CD4-positive, CD25-positive, alpha-beta regulatory T cell (primary cell): ENCODE measurements at regions not wholly inside any gene's neighbourhood (a gene's known extent, or its start where the extent isn't known, plus 50 kb on each side); places are given as distances from the start of the nearest gene placed in this dataset.

Source experiments
- ATAC-seq, 2 donors: fragments of 150-1000 bp; cut with Tn5 transposase; one replicate each; pipeline ENCODE4 v1.10.0; 2021; ENCODE audit warnings: low read depth in 2 of 2, moderate number of reproducible peaks in 2 of 2, moderate library complexity in 1 of 2
- DNase-seq, 3 donors: peaks; one replicate each; pipeline versions ENCODE4 v3.0.0 to v3.0.0-alpha.2; 2012 to 2022; ENCODE audit warnings: mixed read lengths in 1 of 3
- H3K27ac ChIP-seq: one replicate; pipeline ENCODE4 v1.7.0; 2013; ENCODE audit warnings: mild to moderate bottlenecking, low read length; ENCODE audit not compliant: insufficient read depth, poor library complexity, severe bottlenecking
- H3K27me3 ChIP-seq: one replicate; pipeline ENCODE4 v1.7.0; 2013; ENCODE audit warnings: low read length; ENCODE audit not compliant: control insufficient read depth, insufficient read depth
- H3K36me3 ChIP-seq: one replicate; pipeline ENCODE4 v1.7.0; 2013; ENCODE audit warnings: mild to moderate bottlenecking, low read length, moderate library complexity; ENCODE audit not compliant: control insufficient read depth, insufficient read depth
- H3K4me1 ChIP-seq: 2 replicates; pipeline ENCODE4 v1.7.0; 2013; ENCODE audit warnings: mild to moderate bottlenecking, low read length; ENCODE audit not compliant: insufficient read depth, control insufficient read depth, poor library complexity, severe bottlenecking
- H3K4me3 ChIP-seq: one replicate; pipeline ENCODE4 v1.7.0; 2013; ENCODE audit warnings: low read depth, mild to moderate bottlenecking, low read length, moderate library complexity
- H3K9me3 ChIP-seq, 2 experiments: 1 replicate in 1 of 2; 2 replicates in 1 of 2; pipeline ENCODE4 v1.7.0; 2013; ENCODE audit warnings: low read length in 2 of 2, mild to moderate bottlenecking in 1 of 2, moderate library complexity in 1 of 2; ENCODE audit not compliant: control insufficient read depth in 2 of 2
- H3K27ac Mint-ChIP-seq, 3 donors: one replicate each; pipeline ENCODE4 v1.8.0; 2020 to 2022; ENCODE audit warnings: mild to moderate bottlenecking in 3 of 3, mixed read lengths in 3 of 3, moderate library complexity in 2 of 3
- H3K27me3 Mint-ChIP-seq: one replicate; pipeline ENCODE4 v1.8.0; 2022; ENCODE audit warnings: mild to moderate bottlenecking, mixed read lengths
- H3K36me3 Mint-ChIP-seq: one replicate; pipeline ENCODE4 v1.8.0; 2020; ENCODE audit warnings: mixed read lengths
- H3K4me1 Mint-ChIP-seq, 4 donors: one replicate each; pipeline ENCODE4 v1.8.0; 2020 to 2022; ENCODE audit warnings: mixed read lengths in 4 of 4, mild to moderate bottlenecking in 1 of 4
- H3K4me3 Mint-ChIP-seq, 4 donors: one replicate each; pipeline ENCODE4 v1.8.0; 2020 to 2022; ENCODE audit warnings: mild to moderate bottlenecking in 4 of 4, mixed read lengths in 4 of 4, moderate library complexity in 3 of 4
- H3K9me3 Mint-ChIP-seq, 7 donors: one replicate each; pipeline ENCODE4 v1.8.0; 2020 to 2022; ENCODE audit warnings: mixed read lengths in 7 of 7, mild to moderate bottlenecking in 3 of 7, moderate library complexity in 2 of 7

GRCh38 chr5:60546207-60546606 is 153.8 kb downstream of the DEPDC1B start:
- ATAC-seq (no peak), DNase-seq (no peak)
- Mint-ChIP-seq H3K27me3 (peaks cover 4% of the 10 kb centered on the region), H3K9me3 (peaks cover 0 to 4% (median 2%) of the 10 kb centered on the region in 7 donors), H3K4me3 (no peak overlapping the region), H3K4me1 (no peaks in the 10 kb centered on the region), H3K36me3 (no peaks in the 10 kb centered on the region), H3K27ac (no peak overlapping the region)
- Histone ChIP-seq H3K27ac (no peak overlapping the region), H3K4me1 (no peaks in the 10 kb centered on the region), H3K36me3 (no peaks in the 10 kb centered on the region), H3K27me3 (no peaks in the 10 kb centered on the region), H3K4me3 (no peak overlapping the region), H3K9me3 (no peaks in the 10 kb centered on the region)

- Histone ChIP-seq H3K27ac (no peak overlapping the region), H3K27me3 (no peaks in the 10 kb centered on the region), H3K36me3 (no peaks in the 10 kb centered on the region), H3K4me1 (no peaks in the 10 kb centered on the region), H3K4me3 (no peak overlapping the region), H3K9me3 (no peaks in the 10 kb centered on the region)
- ATAC-seq (no peak), DNase-seq (no peak)
- Mint-ChIP-seq H3K27me3 (peaks cover 4% of the 10 kb centered on the region), H3K27ac (no peak overlapping the region), H3K4me1 (no peaks in the 10 kb centered on the region), H3K36me3 (no peaks in the 10 kb centered on the region), H3K4me3 (no peak overlapping the region), H3K9me3 (peaks cover 0 to 6% (median 2%) of the 10 kb centered on the region in 7 donors)
Measured at GRCh38 chr5:60545551-60545950, 154.4 kb downstream of the DEPDC1B start.

- no peak for DNase-seq
- Mint-ChIP-seq H3K36me3 (no peaks in the 10 kb centered on the region), H3K4me3 (no peak overlapping the region), H3K27me3 (peaks cover 4% of the 10 kb centered on the region), H3K4me1 (peaks cover 0 to under 1% (median 0%) of the 10 kb centered on the region in 4 donors), H3K9me3 (peaks cover 0 to 6% (median under 1%) of the 10 kb centered on the region in 7 donors), H3K27ac (no peak overlapping the region)
- H3K9me3 ChIP-seq, result no peaks in the 10 kb centered on the region
- H3K36me3 ChIP-seq, result no peaks in the 10 kb centered on the region
- no peaks in the 10 kb centered on the region for H3K27me3 ChIP-seq
- no peaks in the 10 kb centered on the region for H3K4me1 ChIP-seq
- no peak for ATAC-seq
- no peak overlapping the region for H3K4me3 ChIP-seq
- no peak overlapping the region for H3K27ac ChIP-seq
Measured at GRCh38 chr5:60544142-60544541, 155.8 kb downstream of the DEPDC1B start.

GRCh38 chr5:60541980-60542379 is 158.0 kb downstream of the DEPDC1B start:
- ATAC-seq, result no peak
- H3K4me1 Mint-ChIP-seq, result peaks cover 0 to 2% (median 0%) of the 10 kb centered on the region in 4 donors
- no peak overlapping the region for H3K27ac Mint-ChIP-seq
- H3K9me3 Mint-ChIP-seq, result peaks cover 0 to 6% (median 0%) of the 10 kb centered on the region in 7 donors
- no peak overlapping the region for H3K4me3 Mint-ChIP-seq
- Histone ChIP-seq H3K4me3 (no peak overlapping the region), H3K9me3 (no peaks in the 10 kb centered on the region), H3K36me3 (no peaks in the 10 kb centered on the region), H3K27me3 (no peaks in the 10 kb centered on the region), H3K27ac (no peak overlapping the region), H3K4me1 (no peaks in the 10 kb centered on the region)
- peaks cover 4% of the 10 kb centered on the region for H3K27me3 Mint-ChIP-seq
- no peaks in the 10 kb centered on the region for H3K36me3 Mint-ChIP-seq
- DNase-seq, result no peak

- Histone ChIP-seq H3K27ac (no peak overlapping the region), H3K9me3 (no peaks in the 10 kb centered on the region), H3K4me3 (no peak overlapping the region), H3K4me1 (no peaks in the 10 kb centered on the region), H3K36me3 (no peaks in the 10 kb centered on the region), H3K27me3 (no peaks in the 10 kb centered on the region)
- no peaks in the 10 kb centered on the region for H3K36me3 Mint-ChIP-seq
- peaks cover 0 to 2% (median 0%) of the 10 kb centered on the region in 4 donors for H3K4me1 Mint-ChIP-seq
- H3K27ac Mint-ChIP-seq, result no peak overlapping the region
- DNase-seq (no peak), ATAC-seq (no peak)
- H3K27me3 Mint-ChIP-seq, result peaks cover 4% of the 10 kb centered on the region
- peaks cover 0 to 6% (median 0%) of the 10 kb centered on the region in 7 donors for H3K9me3 Mint-ChIP-seq
- H3K4me3 Mint-ChIP-seq, result no peak overlapping the region
Measured at GRCh38 chr5:60540856-60541805, 158.8 kb downstream of the DEPDC1B start.

GRCh38 chr5:60538955-60539866 is 160.8 kb downstream of the DEPDC1B start:
- Histone ChIP-seq H3K27ac (no peak overlapping the region), H3K27me3 (no peaks in the 10 kb centered on the region), H3K36me3 (no peaks in the 10 kb centered on the region), H3K4me3 (no peak overlapping the region), H3K4me1 (no peaks in the 10 kb centered on the region), H3K9me3 (no peaks in the 10 kb centered on the region)
- no peak overlapping the region for H3K27ac Mint-ChIP-seq
- peaks cover 0 to 6% (median 0%) of the 10 kb centered on the region in 7 donors for H3K9me3 Mint-ChIP-seq
- peaks cover 8% of the 10 kb centered on the region for H3K27me3 Mint-ChIP-seq
- H3K4me1 Mint-ChIP-seq, result peaks cover 0 to 2% (median 0%) of the 10 kb centered on the region in 4 donors
- no peak overlapping the region for H3K4me3 Mint-ChIP-seq
- H3K36me3 Mint-ChIP-seq, result no peaks in the 10 kb centered on the region
- ATAC-seq (no peak), DNase-seq (no peak)

- H3K9me3 ChIP-seq, result no peaks in the 10 kb centered on the region
- Mint-ChIP-seq H3K9me3 (peaks cover 0 to 6% (median 0%) of the 10 kb centered on the region in 7 donors), H3K36me3 (no peaks in the 10 kb centered on the region), H3K27me3 (peaks cover 8% of the 10 kb centered on the region), H3K4me3 (no peak overlapping the region), H3K27ac (no peak overlapping the region), H3K4me1 (peaks cover 0 to 2% (median 0%) of the 10 kb centered on the region in 4 donors)
- no peak overlapping the region for H3K4me3 ChIP-seq
- H3K4me1 ChIP-seq, result no peaks in the 10 kb centered on the region
- DNase-seq (no peak), ATAC-seq (no peak)
- no peak overlapping the region for H3K27ac ChIP-seq
- H3K36me3 ChIP-seq, result no peaks in the 10 kb centered on the region
- no peaks in the 10 kb centered on the region for H3K27me3 ChIP-seq
Measured at GRCh38 chr5:60538426-60538825, 161.5 kb downstream of the DEPDC1B start.
